Omental fat pad (tissue), 3 donors: ENCODE measurements at regions not wholly inside any gene's neighbourhood (a gene's known extent, or its start where the extent isn't known, plus 50 kb on each side); places are given as distances from the start of the nearest gene placed in this dataset.

ENCODE experiments used
- ATAC-seq: fragments of 150-250 bp; one replicate; pipeline ENCODE4 v1.9.1; 2016; ENCODE audit warnings: mild to moderate bottlenecking, moderate library complexity; ENCODE audit not compliant: low FRiP score
- DNase-seq: peaks from one replicate; pipeline ENCODE4 v3.0.0-alpha.2; 2019; ENCODE audit warnings: low spot score
- TF ChIP-seq, protein P1 (sequence below), 3 donors: fragments of 450-650 bp; IDR thresholded peaks; one replicate each; pipeline ENCODE4 v1.5.1; 2016 to 2017; ENCODE audit warnings: antibody characterized with exemption in 3 of 3, mild to moderate bottlenecking in 3 of 3, moderate library complexity in 2 of 3

DNA sequence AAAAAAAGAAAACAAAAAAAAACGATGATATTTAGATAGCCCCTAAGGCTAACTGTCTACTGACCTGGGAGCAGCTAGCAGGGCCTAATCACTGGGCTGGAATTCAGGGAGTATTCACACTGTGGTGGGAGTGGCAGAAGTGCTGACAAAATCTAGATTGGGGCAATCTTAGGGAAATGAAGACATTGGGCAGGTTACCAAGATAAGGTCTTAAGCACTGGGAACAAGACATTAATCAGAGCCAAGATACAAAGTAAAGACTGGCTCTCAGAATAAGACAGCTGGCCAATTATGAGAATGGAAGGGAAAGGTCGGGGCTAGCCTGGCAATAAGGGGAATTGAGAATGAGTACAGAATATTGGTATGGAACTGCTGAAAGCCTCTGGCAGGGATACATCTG lies 100.2 kb upstream of the GRIA3 start:
- TF ChIP-seq, protein P1, sequence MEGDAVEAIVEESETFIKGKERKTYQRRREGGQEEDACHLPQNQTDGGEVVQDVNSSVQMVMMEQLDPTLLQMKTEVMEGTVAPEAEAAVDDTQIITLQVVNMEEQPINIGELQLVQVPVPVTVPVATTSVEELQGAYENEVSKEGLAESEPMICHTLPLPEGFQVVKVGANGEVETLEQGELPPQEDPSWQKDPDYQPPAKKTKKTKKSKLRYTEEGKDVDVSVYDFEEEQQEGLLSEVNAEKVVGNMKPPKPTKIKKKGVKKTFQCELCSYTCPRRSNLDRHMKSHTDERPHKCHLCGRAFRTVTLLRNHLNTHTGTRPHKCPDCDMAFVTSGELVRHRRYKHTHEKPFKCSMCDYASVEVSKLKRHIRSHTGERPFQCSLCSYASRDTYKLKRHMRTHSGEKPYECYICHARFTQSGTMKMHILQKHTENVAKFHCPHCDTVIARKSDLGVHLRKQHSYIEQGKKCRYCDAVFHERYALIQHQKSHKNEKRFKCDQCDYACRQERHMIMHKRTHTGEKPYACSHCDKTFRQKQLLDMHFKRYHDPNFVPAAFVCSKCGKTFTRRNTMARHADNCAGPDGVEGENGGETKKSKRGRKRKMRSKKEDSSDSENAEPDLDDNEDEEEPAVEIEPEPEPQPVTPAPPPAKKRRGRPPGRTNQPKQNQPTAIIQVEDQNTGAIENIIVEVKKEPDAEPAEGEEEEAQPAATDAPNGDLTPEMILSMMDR (IDR thresholded peaks at IDR 0.05), result no peak
- no peak for DNase-seq
- ATAC-seq, result peak; percentile 80

DNA sequence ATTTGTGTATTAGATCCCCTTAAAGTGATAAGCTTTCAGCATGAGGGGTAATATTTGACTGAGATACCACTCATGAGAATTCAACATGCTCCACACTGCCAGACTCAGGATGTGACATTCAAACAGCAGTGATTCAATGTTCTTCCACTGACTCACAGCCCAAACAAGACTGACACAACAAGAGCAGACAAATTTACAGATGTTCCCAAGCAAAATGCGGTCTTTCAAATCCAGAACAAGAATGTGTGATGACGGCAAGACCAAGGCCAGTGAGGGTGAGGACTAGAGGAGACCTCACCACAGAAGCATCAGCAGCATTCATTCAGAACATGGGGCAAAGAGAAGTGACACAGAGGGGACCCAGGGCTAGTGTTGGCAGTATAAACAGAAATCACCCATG lies 99.3 kb upstream of the GRIA3 start:
- no peak for DNase-seq
- no peak for ATAC-seq
- TF ChIP-seq, protein P1 (IDR thresholded peaks at IDR 0.05), result no peak

DNA sequence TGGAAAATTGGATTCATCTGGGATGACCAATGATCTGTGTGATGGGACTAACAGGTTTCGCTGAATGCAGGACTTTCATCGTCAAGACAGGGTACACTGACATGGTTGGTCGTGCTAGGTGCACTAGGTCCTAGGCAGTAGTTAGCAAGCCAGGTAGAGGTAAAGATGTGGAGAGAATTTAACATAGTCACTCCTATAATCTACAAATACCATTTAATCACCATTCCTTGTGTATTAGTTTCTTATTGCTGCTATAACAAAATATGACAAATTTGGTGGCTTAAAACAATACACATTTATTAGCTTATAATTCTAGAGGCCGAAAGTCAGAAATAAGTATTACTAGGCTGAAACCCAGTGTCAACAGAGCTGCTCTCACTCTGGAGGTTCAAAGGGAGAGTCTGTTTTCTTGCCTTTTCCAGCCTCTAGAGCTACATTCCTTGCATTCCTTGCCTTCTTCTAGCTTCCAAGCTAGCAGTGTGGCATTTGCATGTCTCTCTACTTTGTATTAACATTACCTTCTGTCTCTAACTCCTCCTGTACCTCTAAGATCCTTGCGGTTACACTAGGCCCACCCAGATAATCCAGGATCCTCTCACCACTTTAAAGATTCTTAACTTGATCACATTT lies 98.7 kb upstream of the GRIA3 start:
- DNase-seq (no peak), ATAC-seq (no peak)
- TF ChIP-seq, protein P1 (IDR thresholded peaks at IDR 0.05), result no peak

DNA sequence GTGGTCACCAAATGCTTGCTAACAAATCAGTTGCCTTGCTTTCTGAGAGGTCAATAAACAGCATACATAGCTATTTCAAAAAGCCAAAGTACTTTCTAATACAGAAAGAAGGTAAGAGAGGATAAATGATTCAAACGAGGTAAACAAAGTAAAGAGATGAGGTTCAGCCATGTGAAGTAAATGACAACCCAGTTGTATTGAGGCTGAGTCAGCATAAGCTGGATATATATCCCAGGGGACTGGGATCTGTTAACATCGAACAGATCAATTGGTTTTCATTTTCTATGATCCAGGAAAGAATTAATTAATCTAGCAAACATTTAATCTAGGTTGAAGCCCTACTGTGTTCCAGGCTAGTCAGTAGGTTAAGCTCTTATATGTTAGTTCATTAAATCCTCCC lies 97.3 kb upstream of the GRIA3 start:
- DNase-seq, result no peak
- TF ChIP-seq, protein P1 (IDR thresholded peaks at IDR 0.05), result no peak
- ATAC-seq, result no peak

DNA sequence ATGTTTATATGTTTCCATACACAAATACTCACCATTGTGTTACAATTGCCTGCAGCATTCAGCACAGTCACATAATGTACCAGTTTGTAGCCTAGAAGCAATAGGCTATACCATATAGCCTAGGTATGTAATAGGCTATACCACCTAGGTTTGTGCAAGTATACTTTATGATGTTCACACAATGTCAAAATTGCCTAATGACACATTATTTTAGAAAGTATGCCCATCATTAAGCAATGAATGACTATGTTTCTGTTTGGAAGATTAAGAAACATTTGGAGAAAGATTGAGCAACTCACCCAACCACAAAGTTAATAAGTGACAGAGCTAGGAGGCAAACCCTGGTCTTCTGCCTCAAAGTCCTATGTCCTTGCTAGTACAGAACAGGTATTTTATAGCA lies 96.8 kb upstream of the GRIA3 start:
- ATAC-seq, result peak; percentile 30
- TF ChIP-seq, protein P1 (IDR thresholded peaks at IDR 0.05), result no peak
- DNase-seq, result no peak

DNA sequence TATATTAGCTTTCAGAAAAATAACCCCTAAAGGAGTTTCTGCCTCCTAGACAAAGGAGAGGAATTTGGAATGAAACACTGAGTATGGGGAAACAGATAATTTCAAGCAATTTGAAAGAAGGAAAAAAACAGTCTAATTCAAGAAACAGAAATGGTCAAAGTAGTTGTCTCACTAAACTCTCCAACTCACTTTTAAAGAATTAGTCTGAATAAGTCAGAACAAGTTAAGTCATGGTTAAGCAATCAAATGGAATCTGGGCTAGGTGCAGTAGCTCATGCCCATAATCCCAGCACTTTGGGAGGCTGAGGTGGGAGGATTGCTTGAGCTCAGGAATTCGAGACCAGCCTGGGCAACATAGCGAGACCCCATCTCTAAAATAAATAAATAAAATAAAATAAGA lies 95.7 kb upstream of the GRIA3 start:
- ATAC-seq, result no peak
- no peak for DNase-seq
- TF ChIP-seq, protein P1 (IDR thresholded peaks at IDR 0.05), result no peak

DNA sequence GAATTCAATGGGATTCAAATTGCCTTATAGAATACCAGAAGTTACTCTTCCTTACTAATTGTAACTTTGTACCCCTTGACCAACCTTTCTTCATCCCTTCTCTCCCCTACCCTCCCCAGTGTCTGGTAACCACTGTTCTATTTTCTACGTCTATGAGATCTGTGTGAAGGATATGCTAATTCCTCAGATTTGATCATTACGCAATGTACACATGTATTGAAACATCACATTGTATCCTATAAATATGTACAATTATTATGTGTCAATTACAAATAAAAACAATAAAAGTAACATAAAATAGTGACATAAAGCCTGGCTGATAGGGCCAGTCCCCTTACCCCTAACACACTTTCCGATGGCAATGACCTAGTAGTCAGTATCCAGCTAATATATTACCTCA lies 95.1 kb upstream of the GRIA3 start:
- ATAC-seq, result no peak
- TF ChIP-seq, protein P1 (IDR thresholded peaks at IDR 0.05), result no peak
- DNase-seq, result no peak
